ENCODE measurements at regions not wholly inside any gene's neighbourhood (a gene's known extent, or its start where the extent isn't known, plus 50 kb on each side); places are given as distances from the start of the nearest gene placed in this dataset.

DNA sequence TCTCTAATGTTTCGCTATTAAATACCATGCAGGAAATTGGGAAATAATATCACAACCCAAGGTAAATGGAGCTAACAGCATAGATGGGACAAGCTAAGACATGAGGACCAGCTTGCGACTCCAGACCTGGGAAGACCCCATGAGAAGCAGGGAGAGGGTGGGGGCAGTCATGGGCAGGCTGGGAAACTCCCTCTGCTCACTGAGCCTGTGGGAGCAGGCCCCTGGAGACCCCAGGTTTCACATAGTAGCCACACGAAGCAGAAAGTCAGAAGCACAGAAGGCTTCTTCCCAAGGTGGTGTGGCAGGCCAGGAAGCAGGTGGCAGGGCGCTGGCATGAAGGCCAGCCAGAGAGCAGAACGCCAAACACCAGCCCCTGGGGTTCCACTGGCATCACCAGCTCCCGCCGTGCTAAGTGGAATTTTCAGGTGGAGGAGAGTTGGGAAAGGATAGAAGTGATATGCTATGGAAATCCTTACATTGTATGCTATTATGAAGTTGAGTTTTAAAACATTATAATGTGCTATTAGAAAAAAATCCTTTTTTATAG, 99.9 kb upstream of the RNF32 start:
- TF ChIP-seq, protein P1, sequence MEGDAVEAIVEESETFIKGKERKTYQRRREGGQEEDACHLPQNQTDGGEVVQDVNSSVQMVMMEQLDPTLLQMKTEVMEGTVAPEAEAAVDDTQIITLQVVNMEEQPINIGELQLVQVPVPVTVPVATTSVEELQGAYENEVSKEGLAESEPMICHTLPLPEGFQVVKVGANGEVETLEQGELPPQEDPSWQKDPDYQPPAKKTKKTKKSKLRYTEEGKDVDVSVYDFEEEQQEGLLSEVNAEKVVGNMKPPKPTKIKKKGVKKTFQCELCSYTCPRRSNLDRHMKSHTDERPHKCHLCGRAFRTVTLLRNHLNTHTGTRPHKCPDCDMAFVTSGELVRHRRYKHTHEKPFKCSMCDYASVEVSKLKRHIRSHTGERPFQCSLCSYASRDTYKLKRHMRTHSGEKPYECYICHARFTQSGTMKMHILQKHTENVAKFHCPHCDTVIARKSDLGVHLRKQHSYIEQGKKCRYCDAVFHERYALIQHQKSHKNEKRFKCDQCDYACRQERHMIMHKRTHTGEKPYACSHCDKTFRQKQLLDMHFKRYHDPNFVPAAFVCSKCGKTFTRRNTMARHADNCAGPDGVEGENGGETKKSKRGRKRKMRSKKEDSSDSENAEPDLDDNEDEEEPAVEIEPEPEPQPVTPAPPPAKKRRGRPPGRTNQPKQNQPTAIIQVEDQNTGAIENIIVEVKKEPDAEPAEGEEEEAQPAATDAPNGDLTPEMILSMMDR (conservative IDR thresholded peaks at IDR 0.05; ENCODE audit: control insufficient read depth, insufficient read depth, low read depth, low read length): no peak
- DNase-seq (ENCODE audit: low read depth): no peak
- no peak overlapping the region for H3K4me3 ChIP-seq (ENCODE audit: control insufficient read depth, low read depth, low read length)

DNA sequence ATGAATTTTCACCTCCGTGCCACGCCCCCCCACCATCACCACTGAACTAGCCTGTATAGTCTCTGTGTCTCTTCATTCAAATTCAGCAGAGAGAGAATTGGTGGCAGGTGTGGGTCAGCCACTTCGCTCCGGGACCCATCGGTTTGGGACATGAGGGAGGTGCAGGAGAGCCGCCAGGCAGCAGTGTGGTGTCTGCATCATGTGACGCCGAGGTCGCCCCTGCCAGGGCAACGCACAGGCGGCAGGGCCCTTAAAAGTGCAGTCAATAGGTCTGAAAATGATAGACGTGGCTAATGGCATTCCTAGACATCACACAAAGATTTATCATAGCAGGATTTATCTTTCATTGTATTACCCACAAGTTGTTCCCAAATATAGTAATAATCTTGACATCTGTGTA, 100.6 kb upstream of the RNF32 start:
- TF ChIP-seq, protein P1 (conservative IDR thresholded peaks at IDR 0.05; ENCODE audit: control insufficient read depth, insufficient read depth, low read depth, low read length): no peak
- DNase-seq (ENCODE audit: low read depth): no peak
- no peak overlapping the region for H3K4me3 ChIP-seq (ENCODE audit: control insufficient read depth, low read depth, low read length)

DNA sequence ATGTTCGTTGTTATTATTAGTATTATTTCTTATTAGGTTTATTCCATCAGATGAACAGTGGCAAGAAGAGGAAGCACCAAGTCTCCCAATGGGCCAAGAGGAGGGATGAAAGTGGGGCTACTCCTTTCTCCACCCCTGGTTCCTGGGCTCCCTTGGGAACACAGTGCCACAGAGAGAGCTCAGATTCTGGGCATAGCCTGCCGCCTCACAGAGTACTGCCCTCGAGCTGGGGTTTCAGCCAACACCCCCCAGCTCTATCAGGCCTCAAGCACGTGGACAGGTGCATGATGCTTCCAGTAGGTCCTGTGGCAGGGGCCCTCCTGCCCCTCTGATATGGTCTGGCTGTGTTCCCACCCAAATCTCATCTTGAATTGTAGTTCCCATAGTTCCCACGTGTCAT, 103.6 kb upstream of the RNF32 start:
- no peak for DNase-seq (ENCODE audit: low read depth)
- H3K4me3 ChIP-seq (ENCODE audit: control insufficient read depth, low read depth, low read length): no peak overlapping the region
- TF ChIP-seq, protein P1 (conservative IDR thresholded peaks at IDR 0.05; ENCODE audit: control insufficient read depth, insufficient read depth, low read depth, low read length): no peak

DNA sequence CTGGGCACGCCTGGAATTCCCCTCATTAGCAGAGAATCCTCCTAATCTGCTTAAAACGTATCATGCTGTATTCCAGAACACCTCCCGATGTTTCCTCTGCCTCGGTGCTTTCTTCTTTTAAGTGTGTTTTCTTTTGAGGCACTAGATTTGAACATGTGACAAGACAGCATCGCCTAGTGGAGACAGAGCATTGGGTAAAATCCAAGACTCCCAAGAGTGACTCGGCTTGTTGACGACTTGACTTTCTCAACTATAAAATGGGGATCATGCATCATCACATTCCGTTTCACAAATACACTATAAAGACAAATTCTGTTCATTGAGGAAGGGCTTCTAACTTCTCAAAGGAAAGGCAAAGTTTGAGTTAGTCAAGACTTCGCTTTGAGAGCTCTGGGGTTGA, 105.6 kb upstream of the RNF32 start:
- no peak for DNase-seq (ENCODE audit: low read depth)
- H3K4me3 ChIP-seq (ENCODE audit: control insufficient read depth, low read depth, low read length): no peak overlapping the region
- TF ChIP-seq, protein P1 (conservative IDR thresholded peaks at IDR 0.05; ENCODE audit: control insufficient read depth, insufficient read depth, low read depth, low read length): no peak

DNA sequence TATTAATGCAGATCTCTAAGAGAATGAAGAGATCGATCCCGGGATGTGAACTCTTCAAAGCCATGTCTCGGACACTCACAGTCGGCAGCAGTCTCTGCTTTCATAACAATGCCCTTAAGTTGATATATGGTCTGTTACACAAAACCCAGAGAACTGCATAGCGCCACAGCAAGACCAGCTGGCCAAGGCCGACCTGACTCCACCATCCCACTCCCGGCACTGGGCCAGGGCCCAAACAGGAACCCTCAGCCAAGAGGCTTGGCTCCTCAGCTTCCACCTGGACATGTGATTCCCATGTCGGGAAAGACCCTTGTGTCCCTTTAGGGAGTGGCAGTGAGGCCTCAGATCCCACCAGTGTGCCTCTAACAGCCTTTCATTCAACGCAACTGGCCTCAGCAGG, 106.6 kb upstream of the RNF32 start:
- no peak for DNase-seq (ENCODE audit: low read depth)
- H3K4me3 ChIP-seq (ENCODE audit: control insufficient read depth, low read depth, low read length): no peak overlapping the region
- TF ChIP-seq, protein P1 (conservative IDR thresholded peaks at IDR 0.05; ENCODE audit: control insufficient read depth, insufficient read depth, low read depth, low read length): no peak

DNA sequence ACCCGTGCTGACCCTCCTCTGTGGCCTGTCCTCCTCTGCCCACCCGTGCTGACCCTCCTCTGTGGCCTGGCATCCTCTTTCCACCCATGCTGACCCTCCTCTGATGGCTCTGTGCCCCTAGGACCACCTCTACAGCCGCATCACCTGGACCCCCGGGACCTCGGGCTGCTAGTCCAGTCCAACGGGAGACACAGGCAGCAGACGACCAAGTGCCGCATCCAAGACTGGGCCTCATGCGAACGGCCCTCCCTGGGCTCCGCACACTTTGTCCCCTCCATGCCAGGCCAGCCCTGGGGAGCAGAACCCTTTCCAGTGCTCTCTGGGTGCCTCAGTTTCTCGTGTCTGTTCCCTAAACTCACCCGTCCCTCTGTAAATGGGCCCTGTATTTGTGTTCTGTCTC, 107.2 kb upstream of the RNF32 start:
- TF ChIP-seq, protein P1 (conservative IDR thresholded peaks at IDR 0.05; ENCODE audit: control insufficient read depth, insufficient read depth, low read depth, low read length): no peak
- no peak overlapping the region for H3K4me3 ChIP-seq (ENCODE audit: control insufficient read depth, low read depth, low read length)
- DNase-seq (ENCODE audit: low read depth): no peak
